Osteocyte (in vitro differentiated cells): ENCODE measurements at regions not wholly inside any gene's neighbourhood (a gene's known extent, or its start where the extent isn't known, plus 50 kb on each side); places are given as distances from the start of the nearest gene placed in this dataset.
"Not testable (repeated sequence)": the region's sequence is repeated elsewhere in the genome, so short reads cannot be mapped to it uniquely, and the experiment has no call there.

Experiments
- DNase-seq: peaks from one replicate; pipeline ENCODE4 v3.0.0; 2021; ENCODE audit warnings: mixed read lengths; ENCODE audit not compliant: unreplicated experiment; ENCODE audit errors: extremely low spot score
- H3K27ac Mint-ChIP-seq: one replicate; pipeline ENCODE4 v1.8.0; 2021; ENCODE audit warnings: mild to moderate bottlenecking, mixed read lengths; ENCODE audit not compliant: unreplicated experiment
- H3K27me3 Mint-ChIP-seq: one replicate; pipeline ENCODE4 v1.8.0; 2021; ENCODE audit warnings: mixed read lengths; ENCODE audit not compliant: unreplicated experiment
- H3K36me3 Mint-ChIP-seq: one replicate; pipeline ENCODE4 v1.8.0; 2021; ENCODE audit warnings: mixed read lengths; ENCODE audit not compliant: unreplicated experiment
- H3K4me1 Mint-ChIP-seq: one replicate; pipeline ENCODE4 v1.8.0; 2021; ENCODE audit warnings: mixed read lengths; ENCODE audit not compliant: unreplicated experiment
- H3K4me3 Mint-ChIP-seq: one replicate; pipeline ENCODE4 v1.8.0; 2021; ENCODE audit warnings: mild to moderate bottlenecking, moderate library complexity, mixed read lengths; ENCODE audit not compliant: unreplicated experiment
- H3K9me3 Mint-ChIP-seq: one replicate; pipeline ENCODE4 v1.8.0; 2021; ENCODE audit warnings: mixed read lengths; ENCODE audit not compliant: unreplicated experiment

GRCh38 chr16:32947336-32947735 lies 246.7 kb upstream of the TP53TG3C start:
- H3K36me3 Mint-ChIP-seq, H3K27me3 Mint-ChIP-seq, DNase-seq, H3K9me3 Mint-ChIP-seq, H3K4me1 Mint-ChIP-seq, H3K4me3 Mint-ChIP-seq, H3K27ac Mint-ChIP-seq: not testable (repeated sequence)

GRCh38 chr16:32946041-32946560 lies 247.9 kb upstream of the TP53TG3C start:
- not testable (repeated sequence) for DNase-seq, H3K4me3 Mint-ChIP-seq, H3K27ac Mint-ChIP-seq, H3K4me1 Mint-ChIP-seq, H3K27me3 Mint-ChIP-seq, H3K36me3 Mint-ChIP-seq, H3K9me3 Mint-ChIP-seq

DNA sequence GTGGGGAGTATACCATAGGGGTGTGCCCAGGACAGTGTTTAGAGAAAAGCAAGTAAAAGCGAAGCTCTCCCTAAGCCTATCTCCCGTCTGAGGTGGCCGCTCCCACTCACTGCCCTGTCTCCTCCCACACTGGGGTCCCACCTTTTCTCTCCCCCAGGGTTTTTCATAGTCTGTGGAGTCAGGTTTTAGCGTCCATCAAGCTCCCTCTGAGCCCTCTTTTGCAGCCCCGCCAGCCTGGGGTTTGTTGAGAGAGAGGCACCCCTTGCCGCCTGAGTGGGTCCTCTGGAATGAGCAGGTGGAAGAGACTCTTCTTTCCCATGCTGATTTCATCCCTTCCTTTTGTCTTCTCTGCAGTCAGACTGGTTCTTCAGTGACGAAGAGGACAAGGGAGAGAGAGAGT lies 248.7 kb upstream of the TP53TG3C start:
- not testable (repeated sequence) for H3K36me3 Mint-ChIP-seq, H3K9me3 Mint-ChIP-seq, H3K27me3 Mint-ChIP-seq, H3K4me1 Mint-ChIP-seq, H3K4me3 Mint-ChIP-seq, DNase-seq, H3K27ac Mint-ChIP-seq

GRCh38 chr16:32939845-32940244 lies 254.2 kb upstream of the TP53TG3C start:
- H3K36me3 Mint-ChIP-seq, H3K4me3 Mint-ChIP-seq, H3K4me1 Mint-ChIP-seq, H3K27me3 Mint-ChIP-seq, H3K9me3 Mint-ChIP-seq, DNase-seq, H3K27ac Mint-ChIP-seq: not testable (repeated sequence)

DNA sequence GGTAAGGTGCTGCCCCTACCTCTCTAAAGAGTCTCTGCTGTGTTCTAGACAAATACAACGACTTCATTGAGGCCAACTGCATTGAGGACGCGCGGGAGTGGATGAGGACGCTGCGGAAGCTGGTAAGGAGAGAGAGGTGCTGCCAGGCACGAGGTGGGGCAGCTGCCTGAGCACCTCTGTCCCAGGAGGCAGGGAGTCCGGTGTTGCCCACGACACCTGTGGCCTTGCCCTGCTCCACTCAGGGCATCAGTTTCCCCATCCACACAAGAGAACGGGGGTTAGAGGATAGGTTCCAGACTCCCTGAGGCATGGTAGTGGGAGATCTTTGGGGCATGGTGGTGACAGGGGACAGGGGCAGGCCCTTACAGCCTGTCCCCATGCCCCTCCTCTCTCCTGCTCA lies 256.1 kb upstream of the TP53TG3C start:
- not testable (repeated sequence) for H3K36me3 Mint-ChIP-seq, H3K27me3 Mint-ChIP-seq, H3K4me1 Mint-ChIP-seq, DNase-seq, H3K9me3 Mint-ChIP-seq, H3K27ac Mint-ChIP-seq, H3K4me3 Mint-ChIP-seq

DNA sequence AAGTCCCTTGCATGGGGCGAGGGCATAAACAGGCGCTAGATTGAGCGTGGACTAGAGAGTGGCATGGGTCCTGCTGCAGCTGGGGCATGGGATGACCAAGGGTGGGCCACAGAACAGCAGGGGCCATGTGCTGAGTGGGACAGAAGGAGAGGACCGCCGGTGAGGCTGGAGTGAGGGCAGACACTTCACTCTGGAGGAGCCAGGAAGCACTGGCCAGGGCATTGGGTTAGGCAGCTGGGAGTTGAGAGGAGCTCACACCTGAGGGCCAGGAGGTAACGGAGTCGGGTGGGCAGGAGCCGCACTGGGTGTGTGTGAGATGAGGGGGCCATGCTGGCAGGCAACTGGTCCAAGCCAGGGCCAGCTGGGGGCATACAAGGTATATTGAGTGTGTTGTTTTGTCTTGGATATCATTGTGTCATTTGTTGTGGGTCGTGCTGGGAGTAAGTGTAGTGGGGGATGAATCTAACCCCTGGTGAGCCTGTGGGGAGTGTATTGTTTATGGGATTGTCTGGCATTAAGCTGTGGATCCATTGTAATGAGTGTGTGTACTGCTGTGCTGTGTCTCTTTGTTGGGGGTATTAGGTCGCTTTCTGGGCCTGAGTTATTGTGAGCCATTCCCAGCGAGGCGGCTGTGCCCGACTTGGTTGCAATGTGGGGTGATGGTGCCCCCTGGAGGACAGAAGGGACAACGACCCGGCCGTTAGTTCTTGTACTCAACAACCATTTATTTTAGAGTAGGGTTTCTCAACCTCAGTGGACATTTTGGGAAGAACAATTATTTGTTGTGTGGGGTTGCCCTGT lies 256.5 kb upstream of the TP53TG3 start:
- not testable (repeated sequence) for H3K36me3 Mint-ChIP-seq, H3K4me3 Mint-ChIP-seq, DNase-seq, H3K4me1 Mint-ChIP-seq, H3K27ac Mint-ChIP-seq, H3K9me3 Mint-ChIP-seq, H3K27me3 Mint-ChIP-seq

DNA sequence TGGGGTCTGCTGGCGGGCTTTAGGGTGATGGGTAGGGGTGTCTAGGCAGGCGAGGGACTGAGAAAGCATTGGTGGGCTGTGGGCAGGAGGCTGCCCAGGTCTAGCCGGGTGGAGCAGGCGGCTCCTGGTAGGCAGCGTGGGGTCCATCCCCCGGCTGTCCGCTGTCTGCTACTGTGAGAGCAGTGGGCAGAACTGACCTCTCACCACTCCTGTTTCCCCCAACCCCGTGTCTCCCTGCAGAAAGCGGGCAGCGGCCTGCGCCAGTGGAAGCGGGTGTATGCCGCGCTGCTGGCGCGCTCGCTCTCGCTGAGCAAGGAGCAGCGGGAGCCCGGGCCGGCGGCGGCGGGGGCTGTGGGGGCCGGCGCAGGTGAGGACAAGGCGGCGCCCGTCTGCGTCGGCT lies 249.2 kb upstream of the TP53TG3 start:
- DNase-seq, H3K4me3 Mint-ChIP-seq, H3K4me1 Mint-ChIP-seq, H3K27ac Mint-ChIP-seq, H3K9me3 Mint-ChIP-seq, H3K36me3 Mint-ChIP-seq, H3K27me3 Mint-ChIP-seq: not testable (repeated sequence)

- H3K36me3 Mint-ChIP-seq, H3K9me3 Mint-ChIP-seq, H3K27me3 Mint-ChIP-seq, DNase-seq, H3K4me3 Mint-ChIP-seq, H3K27ac Mint-ChIP-seq, H3K4me1 Mint-ChIP-seq: not testable (repeated sequence)
Measured at GRCh38 chr16:32922578-32922977, 246.6 kb upstream of the TP53TG3 start.

GRCh38 chr16:32915346-32915745 lies 239.4 kb upstream of the TP53TG3 start:
- not testable (repeated sequence) for H3K27ac Mint-ChIP-seq, H3K36me3 Mint-ChIP-seq, H3K4me3 Mint-ChIP-seq, DNase-seq, H3K9me3 Mint-ChIP-seq, H3K4me1 Mint-ChIP-seq, H3K27me3 Mint-ChIP-seq

GRCh38 chr16:32897782-32898181 lies 221.8 kb upstream of the TP53TG3 start:
- DNase-seq: peak; percentile 32
- H3K4me1 Mint-ChIP-seq, H3K9me3 Mint-ChIP-seq, H3K27me3 Mint-ChIP-seq, H3K36me3 Mint-ChIP-seq, H3K27ac Mint-ChIP-seq, H3K4me3 Mint-ChIP-seq: not testable (repeated sequence)

DNA sequence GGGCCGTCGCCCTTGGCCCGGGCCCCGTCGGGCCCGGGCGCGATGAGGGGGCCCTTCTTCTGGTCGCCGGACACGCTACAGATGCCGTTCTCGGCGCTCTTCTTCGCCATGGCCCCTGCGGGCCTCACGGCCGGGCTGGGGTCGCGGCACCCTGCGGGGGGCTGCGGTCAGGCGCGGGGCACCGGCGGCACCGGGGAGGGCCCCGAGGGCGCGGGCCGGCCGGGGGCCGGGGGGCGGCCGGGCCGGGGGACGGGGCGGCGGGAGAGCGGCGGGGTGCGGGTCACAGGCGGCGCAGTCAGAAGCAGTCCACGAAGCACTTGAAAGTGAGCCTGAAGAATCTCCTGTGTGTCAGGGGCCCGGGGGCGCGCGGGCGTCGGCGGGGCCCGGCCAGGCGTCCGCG lies 209.4 kb upstream of the TP53TG3 start:
- not testable (repeated sequence) for H3K27ac Mint-ChIP-seq, H3K4me3 Mint-ChIP-seq, H3K9me3 Mint-ChIP-seq, DNase-seq, H3K4me1 Mint-ChIP-seq, H3K36me3 Mint-ChIP-seq, H3K27me3 Mint-ChIP-seq

DNA sequence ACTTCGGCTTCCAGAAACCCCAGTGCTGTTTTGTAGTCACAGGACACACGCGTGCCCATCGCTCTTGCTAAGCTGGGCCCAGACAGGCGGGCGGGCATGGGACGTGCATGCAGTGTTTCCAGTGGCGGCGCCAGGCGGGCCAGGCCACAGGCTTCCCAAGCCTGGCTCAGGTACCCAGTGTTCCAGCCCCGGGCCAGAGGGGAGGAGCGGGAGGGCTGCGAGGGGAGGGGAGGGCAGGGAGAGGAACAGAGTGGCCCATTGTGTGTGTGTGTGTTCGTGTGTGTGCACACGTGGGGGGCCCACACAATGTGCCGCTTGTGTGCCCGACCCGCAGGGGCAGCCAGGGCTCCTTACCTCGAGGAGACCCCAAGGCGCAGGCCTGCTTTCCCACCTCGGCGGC lies 208.6 kb upstream of the TP53TG3 start:
- H3K9me3 Mint-ChIP-seq, H3K27ac Mint-ChIP-seq, H3K4me3 Mint-ChIP-seq, H3K36me3 Mint-ChIP-seq, H3K4me1 Mint-ChIP-seq, H3K27me3 Mint-ChIP-seq: not testable (repeated sequence)
- peak; percentile 56 for DNase-seq
